ENCODE measurements at regions not wholly inside any gene's neighbourhood (a gene's known extent, or its start where the extent isn't known, plus 50 kb on each side); places are given as distances from the start of the nearest gene placed in this dataset.

- TF ChIP-seq FOXM1 (IDR thresholded peaks at IDR 0.05; ENCODE audit: low read depth, low read length) (no peak), CTCF (IDR thresholded peaks at IDR 0.05 in 2 of 3, conservative IDR thresholded peaks at IDR 0.05 in 1 of 3; ENCODE audit: control insufficient read depth in 2 of 3, extremely low read depth in 1 of 3, insufficient read depth in 1 of 3, low read depth in 3 of 3, low read length in 3 of 3) (no peak)
These were observed 173.5 kb upstream of the CTAGE1 start for GRCh38 chr18:22591222-22591621.

Data from GM12878 (cell line).